Ovary (tissue), 3 donors: ENCODE measurements at regions not wholly inside any gene's neighbourhood (a gene's known extent, or its start where the extent isn't known, plus 50 kb on each side); places are given as distances from the start of the nearest gene placed in this dataset.

Experiments used
- CTCF ChIP-seq, 3 donors: fragments of 450-650 bp in 2 of 3; fragments of 200-600 bp in 1 of 3; IDR thresholded peaks; one replicate each; pipeline versions ENCODE4 v1.5.1 to v1.8.0; 2016 to 2022; ENCODE audit warnings: antibody characterized with exemption in 3 of 3, mild to moderate bottlenecking in 1 of 3
- POLR2A ChIP-seq: fragments of 450-650 bp; IDR thresholded peaks from one replicate; pipeline ENCODE4 v1.6.1; 2017; ENCODE audit warnings: antibody characterized with exemption, mild to moderate bottlenecking, moderate library complexity
- donor health status: DM: no; HTN: no; CAD: no.

- no peak for TF ChIP-seq CTCF (IDR thresholded peaks at IDR 0.05)
- no peak for TF ChIP-seq POLR2A
Measured at GRCh38 chr4:52260514-52261210, 209.6 kb downstream of the SPATA18 start.
